ENCODE measurements at regions not wholly inside any gene's neighbourhood (a gene's known extent, or its start where the extent isn't known, plus 50 kb on each side); places are given as distances from the start of the nearest gene placed in this dataset.

DNA sequence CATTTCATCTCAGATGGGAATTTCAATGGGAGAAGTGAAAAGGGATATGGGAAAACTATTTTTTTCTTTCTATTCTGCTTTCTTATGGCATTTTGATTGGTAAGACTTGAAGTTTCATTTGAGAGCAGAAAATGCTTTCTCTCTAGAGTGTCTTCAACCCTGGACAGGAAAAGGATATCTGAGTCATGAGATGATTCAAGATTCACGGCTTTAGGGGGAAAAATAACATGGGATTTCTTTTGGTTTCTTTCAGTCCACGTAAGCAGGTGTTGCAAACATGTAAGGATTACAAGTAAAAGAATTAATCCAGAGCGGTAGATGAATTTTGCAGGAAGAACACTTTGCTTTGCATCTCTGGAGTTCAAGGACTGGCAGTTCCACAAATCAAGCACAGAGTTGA is 1001.0 kb upstream of the TENM4 start:
- H3K27ac ChIP-seq (ENCODE audit: low read depth, low read length) = no peak overlapping the region
- no peak for DNase-seq
- TF ChIP-seq CTCF (conservative IDR thresholded peaks at IDR 0.05) = no peak
- no peak overlapping the region for H3K4me3 Mint-ChIP-seq
- H3K27me3 Mint-ChIP-seq (ENCODE audit: insufficient read depth) = no peaks in the 10 kb centered on the region
- H3K4me3 ChIP-seq (ENCODE audit: low read length) = no peak overlapping the region
- H3K27ac Mint-ChIP-seq = no peak overlapping the region
- no peaks in the 10 kb centered on the region for H3K4me1 Mint-ChIP-seq
- no peaks in the 10 kb centered on the region for H3K9me3 Mint-ChIP-seq
- no peaks in the 10 kb centered on the region for H3K36me3 ChIP-seq (ENCODE audit: control insufficient read depth, insufficient read depth, low read length)
- no peaks in the 10 kb centered on the region for H3K9me3 ChIP-seq (ENCODE audit: control insufficient read depth, low read length)
- no peaks in the 10 kb centered on the region for H3K4me1 ChIP-seq (ENCODE audit: control insufficient read depth, insufficient read depth, low read length)
- H3K9ac ChIP-seq (ENCODE audit: extremely low read depth, low read length, poor library complexity, severe bottlenecking) = no peak overlapping the region
- H3K36me3 Mint-ChIP-seq (ENCODE audit: low read depth) = no peaks in the 10 kb centered on the region
- 94 to 96% methylated on average over 3 of the region's 3 CpGs for WGBS, 2 experiments (ENCODE audit: insufficient coverage in 1 of 2, insufficient read length in 1 of 2)
- no peaks in the 10 kb centered on the region for H3K27me3 ChIP-seq (ENCODE audit: control insufficient read depth, insufficient read depth, low read length, poor library complexity, severe bottlenecking)

DNA sequence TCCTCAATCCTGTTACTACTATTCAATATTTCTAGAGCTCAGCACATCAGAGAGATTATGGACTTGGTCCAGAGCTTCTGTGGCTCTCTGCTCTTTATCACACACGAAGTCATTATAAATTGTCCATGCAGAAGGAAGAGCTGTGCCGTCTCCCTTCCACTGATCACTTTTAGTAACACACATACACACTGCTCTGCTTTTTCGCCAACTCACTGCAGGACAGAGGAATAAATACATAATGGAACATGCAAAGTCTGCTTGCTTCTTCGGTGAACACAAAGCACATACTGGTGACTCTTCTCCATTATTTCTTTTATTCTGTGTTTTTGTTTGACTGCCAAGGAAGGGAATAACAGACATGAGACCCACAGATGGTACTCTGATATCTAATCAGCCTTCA is 1000.0 kb upstream of the TENM4 start:
- Mint-ChIP-seq H3K36me3 (ENCODE audit: low read depth) (no peaks in the 10 kb centered on the region), H3K9me3 (no peaks in the 10 kb centered on the region), H3K4me3 (no peak overlapping the region), H3K27ac (no peak overlapping the region), H3K4me1 (no peaks in the 10 kb centered on the region), H3K27me3 (ENCODE audit: insufficient read depth) (no peaks in the 10 kb centered on the region)
- no peak overlapping the region for H3K9ac ChIP-seq (ENCODE audit: extremely low read depth, low read length, poor library complexity, severe bottlenecking)
- no peak overlapping the region for H3K4me3 ChIP-seq (ENCODE audit: low read length)
- DNase-seq = no peak
- WGBS, 2 experiments (ENCODE audit: insufficient coverage in 1 of 2, insufficient read length in 1 of 2) = 87 to 95% methylated on average over 3 to 4 of the region's 4 CpGs
- H3K9me3 ChIP-seq (ENCODE audit: control insufficient read depth, low read length) = no peaks in the 10 kb centered on the region
- no peak overlapping the region for H3K27ac ChIP-seq (ENCODE audit: low read depth, low read length)
- no peak for TF ChIP-seq CTCF (conservative IDR thresholded peaks at IDR 0.05)
- no peaks in the 10 kb centered on the region for H3K36me3 ChIP-seq (ENCODE audit: control insufficient read depth, insufficient read depth, low read length)
- H3K4me1 ChIP-seq (ENCODE audit: control insufficient read depth, insufficient read depth, low read length) = no peaks in the 10 kb centered on the region
- no peaks in the 10 kb centered on the region for H3K27me3 ChIP-seq (ENCODE audit: control insufficient read depth, insufficient read depth, low read length, poor library complexity, severe bottlenecking)

- Histone ChIP-seq H3K4me1 (ENCODE audit: control insufficient read depth, insufficient read depth, low read length) (no peaks in the 10 kb centered on the region), H3K36me3 (ENCODE audit: control insufficient read depth, insufficient read depth, low read length) (no peaks in the 10 kb centered on the region), H3K9me3 (ENCODE audit: control insufficient read depth, low read length) (no peaks in the 10 kb centered on the region), H3K27ac (ENCODE audit: low read depth, low read length) (no peak overlapping the region), H3K4me3 (ENCODE audit: low read length) (no peak overlapping the region), H3K9ac (ENCODE audit: extremely low read depth, low read length, poor library complexity, severe bottlenecking) (no peak overlapping the region), H3K27me3 (ENCODE audit: control insufficient read depth, insufficient read depth, low read length, poor library complexity, severe bottlenecking) (no peaks in the 10 kb centered on the region)
- no peak overlapping the region for H3K27ac Mint-ChIP-seq
- H3K4me1 Mint-ChIP-seq = no peaks in the 10 kb centered on the region
- WGBS, 2 experiments (ENCODE audit: insufficient coverage in 1 of 2, insufficient read length in 1 of 2) = no CpG with 5 or more reads among the region's 1 CpG
- H3K36me3 Mint-ChIP-seq (ENCODE audit: low read depth) = no peaks in the 10 kb centered on the region
- H3K9me3 Mint-ChIP-seq = no peaks in the 10 kb centered on the region
- no peak overlapping the region for H3K4me3 Mint-ChIP-seq
- H3K27me3 Mint-ChIP-seq (ENCODE audit: insufficient read depth) = no peaks in the 10 kb centered on the region
- no peak for TF ChIP-seq CTCF (conservative IDR thresholded peaks at IDR 0.05)
- DNase-seq = no peak
Observed at GRCh38 chr11:80436547-80436946, 995.7 kb upstream of the TENM4 start.

Measured in endodermal cell (in vitro differentiated cells).